ENCODE measurements at regions not wholly inside any gene's neighbourhood (a gene's known extent, or its start where the extent isn't known, plus 50 kb on each side); places are given as distances from the start of the nearest gene placed in this dataset.

DNA sequence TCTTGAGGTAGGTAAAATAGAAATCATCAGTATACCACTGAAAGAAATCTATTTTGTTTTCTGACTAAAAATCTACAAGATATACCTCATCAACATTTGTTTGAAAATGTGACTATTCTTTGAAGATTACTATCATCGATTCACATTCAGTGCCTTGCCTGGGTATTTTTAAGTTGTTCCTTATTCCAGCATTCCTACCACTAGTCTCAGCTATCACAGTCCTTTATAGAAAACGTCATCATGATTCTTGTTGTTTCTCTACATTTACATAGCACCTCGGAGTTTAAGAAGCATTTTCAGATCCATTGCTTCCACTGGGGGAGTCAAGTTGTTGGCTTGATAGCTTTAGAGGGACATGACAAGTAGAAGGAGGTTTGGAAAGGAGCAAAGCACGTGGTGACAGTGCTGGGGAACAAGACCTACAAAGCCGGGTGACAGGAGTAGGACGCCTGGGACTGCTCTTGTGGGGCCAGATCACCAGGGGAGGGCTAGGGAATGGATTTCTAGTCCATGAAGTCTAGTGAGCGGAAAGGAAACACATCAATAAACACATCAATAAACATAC, 61.5 kb downstream of the HES1 start:
- no peak for DNase-seq
- H3K4me1 Mint-ChIP-seq (ENCODE audit: low read depth) = no peaks in the 10 kb centered on the region
- no peaks in the 10 kb centered on the region for H3K9me3 Mint-ChIP-seq
- H3K27ac Mint-ChIP-seq = no peak overlapping the region
- H3K27me3 Mint-ChIP-seq (ENCODE audit: insufficient read depth) = peaks cover 39% of the 10 kb centered on the region
- TF ChIP-seq, protein P1, sequence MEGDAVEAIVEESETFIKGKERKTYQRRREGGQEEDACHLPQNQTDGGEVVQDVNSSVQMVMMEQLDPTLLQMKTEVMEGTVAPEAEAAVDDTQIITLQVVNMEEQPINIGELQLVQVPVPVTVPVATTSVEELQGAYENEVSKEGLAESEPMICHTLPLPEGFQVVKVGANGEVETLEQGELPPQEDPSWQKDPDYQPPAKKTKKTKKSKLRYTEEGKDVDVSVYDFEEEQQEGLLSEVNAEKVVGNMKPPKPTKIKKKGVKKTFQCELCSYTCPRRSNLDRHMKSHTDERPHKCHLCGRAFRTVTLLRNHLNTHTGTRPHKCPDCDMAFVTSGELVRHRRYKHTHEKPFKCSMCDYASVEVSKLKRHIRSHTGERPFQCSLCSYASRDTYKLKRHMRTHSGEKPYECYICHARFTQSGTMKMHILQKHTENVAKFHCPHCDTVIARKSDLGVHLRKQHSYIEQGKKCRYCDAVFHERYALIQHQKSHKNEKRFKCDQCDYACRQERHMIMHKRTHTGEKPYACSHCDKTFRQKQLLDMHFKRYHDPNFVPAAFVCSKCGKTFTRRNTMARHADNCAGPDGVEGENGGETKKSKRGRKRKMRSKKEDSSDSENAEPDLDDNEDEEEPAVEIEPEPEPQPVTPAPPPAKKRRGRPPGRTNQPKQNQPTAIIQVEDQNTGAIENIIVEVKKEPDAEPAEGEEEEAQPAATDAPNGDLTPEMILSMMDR (IDR thresholded peaks at IDR 0.05) = peak; percentile 36
- no peaks in the 10 kb centered on the region for H3K36me3 Mint-ChIP-seq (ENCODE audit: low read depth)
- no peak overlapping the region for H3K4me3 Mint-ChIP-seq

DNA sequence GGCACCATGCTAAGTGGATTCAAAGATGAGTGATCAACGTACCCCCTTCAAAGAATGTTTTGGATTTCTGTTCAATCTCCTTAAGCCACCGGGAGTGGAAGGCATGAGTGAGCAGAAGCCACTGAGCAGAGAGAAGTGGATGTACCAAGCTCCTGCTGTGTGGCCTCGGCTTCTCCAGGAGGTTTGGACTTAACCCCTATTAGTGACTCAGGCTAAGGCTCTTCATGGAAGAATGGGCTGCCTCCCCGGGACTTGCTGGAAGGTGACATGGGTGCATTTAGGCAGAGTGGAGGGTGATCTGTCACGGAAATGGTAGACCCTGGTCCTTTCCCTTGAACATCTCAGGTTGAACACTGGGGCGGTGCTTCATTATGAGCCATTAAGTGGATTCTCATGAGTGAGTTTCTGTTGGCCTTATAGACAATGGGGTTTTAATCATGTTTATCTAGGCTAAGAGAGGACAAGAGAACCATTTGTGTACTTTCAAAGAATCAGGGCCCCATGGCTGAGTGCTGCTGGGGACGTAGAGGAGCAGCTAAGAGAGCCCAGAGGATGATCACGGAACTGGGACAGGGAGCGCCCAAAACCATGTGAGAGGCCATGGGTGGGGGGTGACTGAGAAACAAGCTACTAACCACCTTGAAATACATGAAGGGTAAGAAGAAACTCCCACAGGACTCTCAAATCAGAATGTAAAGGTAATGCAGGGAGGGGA, 62.2 kb downstream of the HES1 start:
- no peak for DNase-seq
- TF ChIP-seq, protein P1 (IDR thresholded peaks at IDR 0.05) = no peak
- Mint-ChIP-seq H3K4me3 (no peak overlapping the region), H3K27ac (no peak overlapping the region), H3K27me3 (ENCODE audit: insufficient read depth) (peaks cover 42% of the 10 kb centered on the region), H3K9me3 (no peaks in the 10 kb centered on the region), H3K36me3 (ENCODE audit: low read depth) (no peaks in the 10 kb centered on the region), H3K4me1 (ENCODE audit: low read depth) (no peaks in the 10 kb centered on the region)

DNA sequence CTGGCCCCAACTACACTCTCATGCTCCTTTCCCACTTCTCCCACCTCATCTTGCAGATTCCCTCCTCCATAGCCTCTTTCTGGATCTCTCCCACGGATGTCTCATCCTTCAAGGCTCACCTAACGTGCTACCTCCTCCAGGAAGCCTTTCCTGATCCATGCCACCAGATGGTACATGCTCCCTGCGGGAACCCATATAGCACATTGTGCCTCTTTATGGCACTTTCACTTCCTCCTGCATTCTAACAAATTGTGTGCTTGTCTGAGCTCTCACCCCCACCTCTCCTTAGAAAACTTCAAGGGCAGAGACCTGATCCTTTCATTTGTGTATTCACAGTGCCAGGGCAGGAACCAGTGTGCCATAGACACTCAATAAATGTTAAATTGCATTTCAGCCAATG, 63.0 kb downstream of the HES1 start:
- peaks cover 43% of the 10 kb centered on the region for H3K27me3 Mint-ChIP-seq (ENCODE audit: insufficient read depth)
- no peaks in the 10 kb centered on the region for H3K9me3 Mint-ChIP-seq
- no peak overlapping the region for H3K4me3 Mint-ChIP-seq
- no peak for DNase-seq
- no peak overlapping the region for H3K27ac Mint-ChIP-seq
- no peaks in the 10 kb centered on the region for H3K4me1 Mint-ChIP-seq (ENCODE audit: low read depth)
- no peaks in the 10 kb centered on the region for H3K36me3 Mint-ChIP-seq (ENCODE audit: low read depth)
- TF ChIP-seq, protein P1 (IDR thresholded peaks at IDR 0.05) = no peak

DNA sequence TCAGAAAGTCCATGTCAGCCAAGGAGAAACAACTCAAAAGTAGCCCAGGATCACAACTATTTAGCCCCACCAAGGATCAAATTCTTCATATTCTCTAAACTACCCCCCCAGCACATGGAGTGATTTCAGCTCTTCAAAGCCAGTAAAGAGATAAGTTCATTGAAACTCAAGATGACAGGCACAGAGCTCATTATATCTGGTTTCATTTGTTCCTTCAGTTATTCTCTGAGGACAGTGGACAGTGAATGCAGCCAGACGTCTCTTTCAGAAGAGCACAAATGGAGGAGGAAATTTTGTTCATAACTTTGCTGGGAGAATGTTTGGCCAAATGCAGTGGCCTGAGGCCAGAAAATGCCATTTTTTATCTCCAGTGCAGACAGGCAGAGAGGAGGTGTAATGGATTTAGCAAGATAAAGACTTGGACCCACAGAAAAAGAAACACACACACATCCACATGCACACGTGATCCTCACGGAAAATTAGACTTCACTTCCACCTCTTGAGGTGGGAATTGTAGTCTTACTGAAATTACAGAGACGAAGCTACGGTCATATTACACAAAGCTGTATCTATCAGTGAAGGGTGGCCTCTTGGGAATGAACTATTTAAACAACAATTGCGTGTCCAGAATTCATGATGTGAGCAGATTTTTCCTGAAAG, 64.6 kb downstream of the HES1 start:
- no peak for DNase-seq
- H3K9me3 Mint-ChIP-seq = no peaks in the 10 kb centered on the region
- TF ChIP-seq, protein P1 (IDR thresholded peaks at IDR 0.05) = no peak
- H3K27me3 Mint-ChIP-seq (ENCODE audit: insufficient read depth) = peaks cover 44% of the 10 kb centered on the region
- H3K27ac Mint-ChIP-seq = no peak overlapping the region
- no peak overlapping the region for H3K4me3 Mint-ChIP-seq
- H3K36me3 Mint-ChIP-seq (ENCODE audit: low read depth) = no peaks in the 10 kb centered on the region
- H3K4me1 Mint-ChIP-seq (ENCODE audit: low read depth) = no peaks in the 10 kb centered on the region

DNA sequence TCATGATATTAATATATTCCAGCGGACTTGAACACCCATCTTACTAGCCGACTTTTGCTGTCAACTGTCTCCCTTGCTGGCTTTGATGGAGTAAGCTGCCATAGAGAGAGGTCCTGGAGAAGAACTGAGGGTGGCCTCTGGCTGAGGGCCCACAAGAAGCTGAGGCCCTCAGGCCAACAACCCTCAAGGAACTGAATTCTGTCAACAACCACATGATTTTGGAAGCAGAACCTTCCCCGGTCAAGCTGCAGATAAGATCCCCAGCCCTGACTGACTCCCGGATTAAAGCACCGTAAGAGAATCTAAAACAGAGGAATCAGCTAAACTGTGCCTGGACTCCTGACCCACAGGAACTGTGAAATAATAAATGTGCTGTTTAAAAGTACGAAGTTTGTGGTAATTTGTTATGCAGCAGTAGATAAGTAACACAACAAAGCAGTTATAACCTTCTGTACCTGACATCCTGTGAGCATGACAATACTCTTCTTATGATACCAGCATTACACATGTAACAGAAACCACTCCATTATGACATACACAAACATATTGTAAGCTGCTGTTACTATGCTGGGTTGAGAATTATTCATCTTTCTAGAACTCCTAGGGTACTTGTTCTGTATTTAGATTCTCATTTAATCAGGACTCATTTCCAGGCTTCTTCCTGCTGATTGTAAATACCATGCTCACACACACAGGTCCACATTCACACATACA, 66.2 kb downstream of the HES1 start:
- Mint-ChIP-seq H3K4me1 (ENCODE audit: low read depth) (no peaks in the 10 kb centered on the region), H3K4me3 (no peak overlapping the region), H3K27me3 (ENCODE audit: insufficient read depth) (peaks cover 41% of the 10 kb centered on the region), H3K36me3 (ENCODE audit: low read depth) (no peaks in the 10 kb centered on the region), H3K9me3 (no peaks in the 10 kb centered on the region), H3K27ac (no peak overlapping the region)
- no peak for DNase-seq
- TF ChIP-seq, protein P1 (IDR thresholded peaks at IDR 0.05) = no peak
